Endothelial cell of umbilical vein (primary cell): ENCODE measurements at regions not wholly inside any gene's neighbourhood (a gene's known extent, or its start where the extent isn't known, plus 50 kb on each side); places are given as distances from the start of the nearest gene placed in this dataset.

Source experiments
- BruUV-seq: library from RNA; stranded (reverse); fragments of 400-500 nt; replicated peaks from 2 replicates; lab custom pipeline; 2021; lab: Mats Ljungman, UMichigan
- CTCF ChIA-PET: fragments of 300-600, 350-600 bp; sonication (Branson Sonifier 250); formaldehyde crosslinking; loops from one replicate; lab custom pipeline; 2021; ENCODE audit warnings: antibody characterized with exemption, inconsistent platforms; lab: Charles Lee
- POLR2A ChIA-PET: fragments of 300-600, 350-600 bp; sonication (Branson Sonifier 250); formaldehyde crosslinking; loops from one replicate; lab custom pipeline; 2021; ENCODE audit warnings: antibody characterized with exemption, inconsistent platforms; lab: Charles Lee
- DNase-seq: peaks from one replicate; pipeline ENCODE4 v3.0.0-alpha.2; 2011; ENCODE audit warnings: low read depth, low spot score
- FAIRE-seq: peaks from 2 replicates; lab custom pipeline; 2011; peaks lifted over from hg19 to GRCh38; lab: Jason Lieb, UNC
- H2AFZ ChIP-seq: 2 replicates; pipeline ENCODE4 v1.6.0; 2012; ENCODE audit warnings: low read depth, low read length, control low read depth, inconsistent platforms
- H3K27ac ChIP-seq: 2 replicates; pipeline ENCODE4 v1.5.1; 2011; ENCODE audit warnings: low read depth, mild to moderate bottlenecking, control low read depth, low read length, moderate library complexity; ENCODE audit not compliant: insufficient read depth
- H3K27me3 ChIP-seq, 2 experiments: 2 replicates each; pipeline versions ENCODE4 v1.6.0 to v1.6.1; 2011; ENCODE audit warnings: low read length in 2 of 2, mixed read lengths in 1 of 2; ENCODE audit not compliant: control insufficient read depth in 2 of 2, insufficient read depth in 2 of 2
- H3K36me3 ChIP-seq, 2 experiments: 2 replicates in 1 of 2; 3 replicates in 1 of 2; pipeline ENCODE4 v1.5.1; 2011; ENCODE audit warnings: low read length in 2 of 2, mild to moderate bottlenecking in 1 of 2, moderate library complexity in 1 of 2; ENCODE audit not compliant: control insufficient read depth in 2 of 2, insufficient read depth in 2 of 2; ENCODE audit errors: extremely low read depth in 1 of 2
- H3K4me1 ChIP-seq: 3 replicates; pipeline ENCODE4 v1.5.1; 2011; ENCODE audit warnings: mild to moderate bottlenecking, low read length; ENCODE audit not compliant: control insufficient read depth, insufficient read depth; ENCODE audit errors: extremely low read depth
- H3K4me2 ChIP-seq: 2 replicates; pipeline ENCODE4 v1.6.1; 2011; ENCODE audit warnings: low read length, control low read depth, mixed read lengths; ENCODE audit not compliant: insufficient read depth
- H3K4me3 ChIP-seq, 3 experiments: fragments of 200-600 bp in 1 of 3; sonication (generic), shearing (Covaris generic) in 1 of 3; replicated peaks in 1 of 3; 2 replicates each; pipeline ENCODE4 v1.5.1; 2011 to 2016; ENCODE audit warnings: control low read depth in 3 of 3, low read length in 3 of 3, mild to moderate bottlenecking in 2 of 3, inconsistent platforms in 1 of 3, low read depth in 1 of 3, moderate library complexity in 1 of 3; ENCODE audit not compliant: insufficient read depth in 1 of 3
- H3K79me2 ChIP-seq: 2 replicates; pipeline ENCODE4 v1.6.0; 2012; ENCODE audit warnings: low read length, inconsistent platforms; ENCODE audit not compliant: control insufficient read depth, insufficient read depth
- H3K9ac ChIP-seq: replicated peaks from 2 replicates; pipeline ENCODE3; 2011; ENCODE audit warnings: low read length, control low read depth; ENCODE audit not compliant: insufficient read depth; ENCODE audit errors: extremely low read depth
- H3K9me1 ChIP-seq: replicated peaks from 3 replicates; pipeline ENCODE4 v1.6.0; 2011; ENCODE audit warnings: mild to moderate bottlenecking, low read length; ENCODE audit not compliant: control insufficient read depth, insufficient read depth; ENCODE audit errors: extremely low read depth
- H3K9me3 ChIP-seq: replicated peaks from 2 replicates; pipeline ENCODE4 v1.5.1; 2012; ENCODE audit warnings: low read length, inconsistent platforms; ENCODE audit not compliant: control insufficient read depth, insufficient read depth
- H4K20me1 ChIP-seq: replicated peaks from 2 replicates; pipeline ENCODE3; 2011; ENCODE audit warnings: mild to moderate bottlenecking, low read length; ENCODE audit not compliant: control insufficient read depth, insufficient read depth; ENCODE audit errors: extremely low read depth
- EZH2 ChIP-seq: IDR thresholded peaks from 2 replicates; pipeline ENCODE4 v1.6.1; 2012; ENCODE audit warnings: borderline replicate concordance, low read depth, mild to moderate bottlenecking, moderate library complexity, low read length, inconsistent platforms; ENCODE audit not compliant: severe bottlenecking
- FOS ChIP-seq: IDR thresholded peaks from 2 replicates; pipeline ENCODE4 v1.6.1; 2011; ENCODE audit warnings: mild to moderate bottlenecking, low read length, moderate library complexity, borderline replicate concordance; ENCODE audit not compliant: insufficient read depth
- GATA2 ChIP-seq: IDR thresholded peaks from 2 replicates; pipeline ENCODE4 v1.7.0; 2011; ENCODE audit warnings: low read depth, mild to moderate bottlenecking, moderate library complexity, mixed read lengths, low read length; ENCODE audit not compliant: insufficient read length, insufficient read depth
- JUN ChIP-seq: IDR thresholded peaks from 2 replicates; pipeline ENCODE4 v1.6.1; 2011; ENCODE audit warnings: borderline replicate concordance, low read depth; ENCODE audit not compliant: insufficient read length, insufficient read depth
- MYC ChIP-seq: IDR thresholded peaks from one replicate; pipeline ENCODE4 v1.6.1; 2011; ENCODE audit warnings: mild to moderate bottlenecking, low read depth, low read length
- POLR2A ChIP-seq: IDR thresholded peaks from 2 replicates; pipeline ENCODE4 v1.6.1; 2012; ENCODE audit warnings: low read depth, mild to moderate bottlenecking, control low read depth, low read length
- POLR2AphosphoS5 ChIP-seq: IDR thresholded peaks from 2 replicates; pipeline ENCODE4 v1.6.1; 2012; ENCODE audit warnings: low read depth, mild to moderate bottlenecking, control low read depth, low read length, moderate library complexity; ENCODE audit not compliant: insufficient read depth
- dilution Hi-C: fragments of 300-500 bp; cut with MboI; formaldehyde crosslinking; loops from one replicate; pipeline ENCODE4 v1.15.0; 2019; ENCODE audit warnings: low sequenced_read_pairs; ENCODE audit not compliant: extremely low pct_ligation_motif_present
- intact Hi-C: fragments of 100-400 bp; cut with micrococcal nuclease; formaldehyde crosslinking; loops from one replicate; pipeline ENCODE4 v1.10.0; 2022
- TF ChIP-seq, protein P1 (sequence below): IDR thresholded peaks from 2 replicates; pipeline ENCODE4 v1.6.1; 2011; ENCODE audit not compliant: insufficient read depth, insufficient read length
- TF ChIP-seq, protein P2 (sequence below), 2 donors: IDR thresholded peaks; 1 replicate in 1 of 2; 2 replicates in 1 of 2; pipeline ENCODE4 v1.5.1; 2011; ENCODE audit warnings: low read length in 2 of 2, mild to moderate bottlenecking in 2 of 2, moderate library complexity in 2 of 2, control low read depth in 1 of 2, inconsistent platforms in 1 of 2, low read depth in 1 of 2; ENCODE audit not compliant: insufficient read depth in 1 of 2; ENCODE audit errors: extremely low read depth in 1 of 2

DNA sequence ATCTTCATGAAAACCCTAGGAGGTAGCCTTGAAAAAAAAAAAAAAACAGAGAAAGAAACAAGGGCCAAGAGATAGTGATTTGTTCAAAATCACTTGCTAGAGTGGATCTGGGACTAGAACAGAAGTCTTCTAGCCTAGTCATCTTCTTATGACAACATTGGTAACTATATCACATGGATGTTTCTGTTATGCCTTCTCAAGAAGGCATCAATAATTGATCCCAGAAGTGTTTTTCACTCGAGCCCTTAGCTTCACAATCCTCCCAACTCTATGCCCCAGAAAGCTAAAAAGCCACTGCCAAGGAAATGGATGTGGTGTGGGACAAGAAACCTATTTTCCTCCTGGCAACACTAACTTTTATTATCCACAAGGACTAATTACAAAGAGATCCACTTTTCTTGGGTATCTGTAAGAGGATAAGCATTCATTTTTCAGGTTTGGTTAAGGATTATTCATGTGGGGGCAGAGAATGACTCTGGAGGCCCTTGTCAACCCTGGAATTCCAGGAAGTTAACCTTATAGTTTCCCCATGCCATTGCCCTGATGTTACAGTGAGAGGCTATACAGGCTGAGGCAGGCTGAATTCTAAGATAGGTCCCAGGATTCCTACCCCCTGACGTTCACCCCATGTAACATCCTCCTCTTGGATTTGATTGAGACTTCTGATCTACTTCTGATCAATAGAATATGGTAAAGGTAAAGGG lies 67.7 kb upstream of the CPM start:
- no peak overlapping the region for H3K27ac ChIP-seq

More for the DNA sequence above, 67.7 kb upstream of the CPM start:
- H3K4me2 ChIP-seq = no peak overlapping the region
- no peaks in the 10 kb centered on the region for H3K36me3 ChIP-seq
- CTCF ChIA-PET = no interaction called here
- no peak overlapping the region for H2AFZ ChIP-seq
- no peaks in the 10 kb centered on the region for H3K4me1 ChIP-seq
- no peaks in the 10 kb centered on the region for H3K79me2 ChIP-seq
- H3K9me3 ChIP-seq = no peaks in the 10 kb centered on the region
- H4K20me1 ChIP-seq = no peaks in the 10 kb centered on the region
- DNase-seq (no peak), FAIRE-seq (no peak)
- no peaks in the 10 kb centered on the region for H3K9me1 ChIP-seq
- POLR2A ChIA-PET = no interaction called here
- TF ChIP-seq POLR2A (no peak), GATA2 (no peak), EZH2 (no peak), FOS (no peak), JUN (no peak), MYC (no peak), POLR2AphosphoS5 (no peak)
- TF ChIP-seq, protein P1, sequence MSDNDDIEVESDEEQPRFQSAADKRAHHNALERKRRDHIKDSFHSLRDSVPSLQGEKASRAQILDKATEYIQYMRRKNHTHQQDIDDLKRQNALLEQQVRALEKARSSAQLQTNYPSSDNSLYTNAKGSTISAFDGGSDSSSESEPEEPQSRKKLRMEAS = no peak
- TF ChIP-seq, protein P2, sequence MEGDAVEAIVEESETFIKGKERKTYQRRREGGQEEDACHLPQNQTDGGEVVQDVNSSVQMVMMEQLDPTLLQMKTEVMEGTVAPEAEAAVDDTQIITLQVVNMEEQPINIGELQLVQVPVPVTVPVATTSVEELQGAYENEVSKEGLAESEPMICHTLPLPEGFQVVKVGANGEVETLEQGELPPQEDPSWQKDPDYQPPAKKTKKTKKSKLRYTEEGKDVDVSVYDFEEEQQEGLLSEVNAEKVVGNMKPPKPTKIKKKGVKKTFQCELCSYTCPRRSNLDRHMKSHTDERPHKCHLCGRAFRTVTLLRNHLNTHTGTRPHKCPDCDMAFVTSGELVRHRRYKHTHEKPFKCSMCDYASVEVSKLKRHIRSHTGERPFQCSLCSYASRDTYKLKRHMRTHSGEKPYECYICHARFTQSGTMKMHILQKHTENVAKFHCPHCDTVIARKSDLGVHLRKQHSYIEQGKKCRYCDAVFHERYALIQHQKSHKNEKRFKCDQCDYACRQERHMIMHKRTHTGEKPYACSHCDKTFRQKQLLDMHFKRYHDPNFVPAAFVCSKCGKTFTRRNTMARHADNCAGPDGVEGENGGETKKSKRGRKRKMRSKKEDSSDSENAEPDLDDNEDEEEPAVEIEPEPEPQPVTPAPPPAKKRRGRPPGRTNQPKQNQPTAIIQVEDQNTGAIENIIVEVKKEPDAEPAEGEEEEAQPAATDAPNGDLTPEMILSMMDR (IDR thresholded peaks at IDR 0.05; ENCODE audit: extremely low read depth in 1 of 2, insufficient read depth in 1 of 2, low read depth in 1 of 2, low read length in 2 of 2) = no peak
- dilution Hi-C loops = no loop called here
- intact Hi-C loops = no loop called here
- peaks cover 0 to 3% of the 10 kb centered on the region in 2 experiments for H3K27me3 ChIP-seq
- H3K9ac ChIP-seq = no peak overlapping the region
- BruUV-seq = no TSS peak
- no peak overlapping the region for H3K4me3 ChIP-seq
